Neural cell (in vitro differentiated cells): ENCODE measurements at regions not wholly inside any gene's neighbourhood (a gene's known extent, or its start where the extent isn't known, plus 50 kb on each side); places are given as distances from the start of the nearest gene placed in this dataset.

Experiments used
- H2AFZ ChIP-seq: fragments of 200-600, 300-800 bp; sonication (generic), shearing (Covaris generic); 2 replicates; pipeline ENCODE4 v1.6.0; 2014; ENCODE audit warnings: low read depth, mild to moderate bottlenecking, antibody characterized with exemption, low read length, moderate library complexity
- H3F3A ChIP-seq: fragments of 200-600 bp; shearing (Covaris generic); 2 replicates; pipeline ENCODE4 v1.6.1; 2016; ENCODE audit warnings: mild to moderate bottlenecking, moderate library complexity, mixed read lengths, antibody characterized with exemption, low read length; ENCODE audit not compliant: insufficient read depth, poor library complexity, severe bottlenecking
- H3K27ac ChIP-seq: fragments of 200-600, 300-800 bp; sonication (generic), shearing (Covaris generic); 2 replicates; pipeline ENCODE4 v1.5.1; 2014; ENCODE audit warnings: mild to moderate bottlenecking, low read length, moderate library complexity
- H3K27me3 ChIP-seq: fragments of 300-800, 200-600 bp; sonication (generic), shearing (Covaris generic); 2 replicates; pipeline ENCODE4 v1.6.0; 2014; ENCODE audit warnings: mild to moderate bottlenecking, low read depth, low read length, moderate library complexity; ENCODE audit not compliant: insufficient read depth
- H3K36me3 ChIP-seq: fragments of 300-800, 200-600 bp; sonication (generic), shearing (Covaris generic); 2 replicates; pipeline ENCODE4 v1.5.1; 2014; ENCODE audit warnings: mild to moderate bottlenecking, antibody characterized with exemption, low read length, moderate library complexity; ENCODE audit not compliant: insufficient read depth
- H3K4me2 ChIP-seq: fragments of 300-800, 200-600 bp; sonication (generic), shearing (Covaris generic); 2 replicates; pipeline ENCODE4 v1.6.0; 2014; ENCODE audit warnings: mild to moderate bottlenecking, low read length
- H3K4me3 ChIP-seq: fragments of 300-800, 200-600 bp; sonication (generic), shearing (Covaris generic); 2 replicates; pipeline ENCODE4 v1.5.1; 2014; ENCODE audit warnings: mild to moderate bottlenecking, low read length, moderate library complexity
- H3K79me2 ChIP-seq: fragments of 200-600 bp; shearing (Covaris generic); replicated peaks from 2 replicates; pipeline ENCODE4 v1.6.0; 2014; ENCODE audit warnings: mild to moderate bottlenecking, low read length, moderate library complexity; ENCODE audit not compliant: insufficient read depth
- H3K9ac ChIP-seq: fragments of 300-800, 200-600 bp; sonication (generic), shearing (Covaris generic); 2 replicates; pipeline ENCODE4 v1.6.1; 2016; ENCODE audit warnings: mild to moderate bottlenecking, low read length, mixed read lengths
- H3K9me2 ChIP-seq: fragments of 200-600 bp; shearing (Covaris generic); 2 replicates; pipeline ENCODE4 v1.6.1; 2016; ENCODE audit warnings: mild to moderate bottlenecking, low read length, mixed read lengths; ENCODE audit not compliant: insufficient read depth
- H3K9me3 ChIP-seq: fragments of 200-600, 300-800 bp; sonication (generic), shearing (Covaris generic); 2 replicates; pipeline ENCODE4 v1.6.1; 2016; ENCODE audit warnings: mild to moderate bottlenecking, mixed run types, low read length, moderate library complexity, mixed read lengths
- H4K20me1 ChIP-seq: fragments of 200-600 bp; shearing (Covaris generic); 2 replicates; pipeline ENCODE4 v1.6.1; 2016; ENCODE audit warnings: mild to moderate bottlenecking, mixed run types; ENCODE audit not compliant: insufficient read depth
- CTCF ChIP-seq: fragments of 450-650 bp; IDR thresholded peaks from 2 replicates; pipeline ENCODE4 v1.5.1; 2014; ENCODE audit warnings: antibody characterized with exemption, mild to moderate bottlenecking, moderate library complexity; ENCODE audit not compliant: poor library complexity, severe bottlenecking
- EP300 ChIP-seq: fragments of 450-650 bp; conservative IDR thresholded peaks from 2 replicates; pipeline ENCODE4 v1.6.1; 2014; ENCODE audit warnings: antibody characterized with exemption, mild to moderate bottlenecking, moderate library complexity; ENCODE audit not compliant: poor library complexity, severe bottlenecking
- EZH2 ChIP-seq: fragments of 200-600, 300-800 bp; shearing (Covaris generic), sonication (generic); IDR thresholded peaks from 2 replicates; pipeline ENCODE4 v1.6.1; 2014; ENCODE audit warnings: antibody characterized with exemption, low read length, borderline replicate concordance, mild to moderate bottlenecking; ENCODE audit not compliant: insufficient read depth, poor library complexity, severe bottlenecking
- MXI1 ChIP-seq: fragments of 450-650 bp; conservative IDR thresholded peaks from 2 replicates; pipeline ENCODE4 v1.6.1; 2014; ENCODE audit warnings: antibody characterized with exemption, mild to moderate bottlenecking; ENCODE audit not compliant: poor library complexity, severe bottlenecking
- POLR2AphosphoS5 ChIP-seq: IDR thresholded peaks from 2 replicates; pipeline ENCODE4 v1.6.1; 2012
- RAD21 ChIP-seq: fragments of 450-650 bp; conservative IDR thresholded peaks from 2 replicates; pipeline ENCODE4 v1.6.1; 2014; ENCODE audit warnings: antibody characterized with exemption, mild to moderate bottlenecking, moderate library complexity
- REST ChIP-seq: IDR thresholded peaks from 2 replicates; pipeline ENCODE4 v1.6.1; 2012; ENCODE audit warnings: borderline replicate concordance
- SMC3 ChIP-seq: fragments of 450-650 bp; conservative IDR thresholded peaks from 2 replicates; pipeline ENCODE4 v1.6.1; 2014; ENCODE audit warnings: antibody characterized with exemption, mild to moderate bottlenecking, moderate library complexity; ENCODE audit not compliant: poor library complexity
- TAF1 ChIP-seq: IDR thresholded peaks from 2 replicates; pipeline ENCODE4 v1.6.1; 2012; ENCODE audit warnings: low read depth

GRCh38 chr21:27550287-27550686, 583.4 kb upstream of the ADAMTS5 start:
- H3F3A ChIP-seq, result no peaks in the 10 kb centered on the region
- no peak overlapping the region for H3K27ac ChIP-seq
- no peak for TF ChIP-seq RAD21
- no peak for TF ChIP-seq TAF1
- no peak for TF ChIP-seq CTCF
- TF ChIP-seq POLR2AphosphoS5, result no peak
- TF ChIP-seq REST, result no peak
- TF ChIP-seq EP300, result no peak
- TF ChIP-seq SMC3, result no peak
- TF ChIP-seq EZH2, result no peak
- no peak for TF ChIP-seq MXI1
- no peak overlapping the region for H3K9ac ChIP-seq
- H2AFZ ChIP-seq, result no peak overlapping the region
- H3K27me3 ChIP-seq, result no peaks in the 10 kb centered on the region
- no peaks in the 10 kb centered on the region for H4K20me1 ChIP-seq
- no peaks in the 10 kb centered on the region for H3K79me2 ChIP-seq
- H3K9me2 ChIP-seq, result no peaks in the 10 kb centered on the region
- H3K36me3 ChIP-seq, result no peaks in the 10 kb centered on the region
- no peaks in the 10 kb centered on the region for H3K9me3 ChIP-seq
- no peak overlapping the region for H3K4me2 ChIP-seq
- H3K4me3 ChIP-seq, result no peak overlapping the region

- Histone ChIP-seq H3K27ac (no peak overlapping the region), H3K4me2 (no peak overlapping the region), H2AFZ (no peak overlapping the region), H3K4me3 (no peak overlapping the region), H4K20me1 (no peaks in the 10 kb centered on the region), H3K9me3 (no peaks in the 10 kb centered on the region), H3K36me3 (no peaks in the 10 kb centered on the region), H3K27me3 (no peaks in the 10 kb centered on the region), H3K9ac (no peak overlapping the region), H3K9me2 (no peaks in the 10 kb centered on the region), H3F3A (no peaks in the 10 kb centered on the region), H3K79me2 (no peaks in the 10 kb centered on the region)
- TF ChIP-seq EZH2 (no peak), EP300 (no peak), RAD21 (no peak), TAF1 (no peak), POLR2AphosphoS5 (no peak)
Observed at GRCh38 chr21:27548486-27548885, 581.6 kb upstream of the ADAMTS5 start.
